ENCODE measurements at regions not wholly inside any gene's neighbourhood (a gene's known extent, or its start where the extent isn't known, plus 50 kb on each side); places are given as distances from the start of the nearest gene placed in this dataset.

- no peak for DNase-seq (ENCODE audit: low read depth in 1 of 2, low spot score in 2 of 2)
- no peak overlapping the region for H2BK5ac ChIP-seq (ENCODE audit: low read depth, low read length)
- WGBS, 2 experiments (ENCODE audit: extremely low coverage in 1 of 2, insufficient coverage in 1 of 2, insufficient read length in 1 of 2, insufficient replicate concordance in 2 of 2, low coverage in 1 of 2, low lambda C conversion rate in 2 of 2, missing lambda C conversion rate in 1 of 2), result 91% methylated on average over 2 of the region's 2 CpGs; no CpG with 5 or more reads in 1 of the 2 experiments
These were observed 648.8 kb downstream of the IQCM start for GRCh38 chr4:149166876-149167275.

More at GRCh38 chr4:149166876-149167275, 648.8 kb downstream of the IQCM start:
- H4K20me1 ChIP-seq (replicated peaks in 1 of 2; ENCODE audit: control insufficient read depth in 1 of 2, insufficient read depth in 2 of 2, low read length in 2 of 2), result no peaks in the 10 kb centered on the region
- no peak overlapping the region for H3K56ac ChIP-seq (replicated peaks; ENCODE audit: insufficient read length, low read depth, low read length)
- no peaks in the 10 kb centered on the region for H3K23me2 ChIP-seq (ENCODE audit: low read depth, low read length)
- ChIA-PET POLR2A (ENCODE audit: partially characterized antibody) (no interaction called here), CTCF (ENCODE audit: partially characterized antibody) (interaction anchor here (1.2 kb wide), 1 partner anchor 32 kb away, joined by 3 read pairs; no protein-coding TSS in a partner anchor)
- no peaks in the 10 kb centered on the region for H3K79me2 ChIP-seq (ENCODE audit: control insufficient read depth in 1 of 2, insufficient read depth in 2 of 2, low read length in 2 of 2)
- no peak overlapping the region for H3K23ac ChIP-seq (ENCODE audit: insufficient read length)
- no peak overlapping the region for H4K91ac ChIP-seq (replicated peaks; ENCODE audit: insufficient read length, low read length)
- H3K4me3 ChIP-seq (ENCODE audit: extremely low read depth in 1 of 4, insufficient read depth in 2 of 4, low read depth in 3 of 4, low read length in 4 of 4), result no peak overlapping the region
- FAIRE-seq, result no peak
- H3K14ac ChIP-seq (ENCODE audit: insufficient read length), result no peak overlapping the region
- H2AFZ ChIP-seq (ENCODE audit: low read length), result no peak overlapping the region
- no peak overlapping the region for H2BK120ac ChIP-seq (replicated peaks; ENCODE audit: low read depth, low read length)
- H3K27me3 ChIP-seq (replicated peaks in 1 of 4; ENCODE audit: control insufficient read depth in 3 of 4, extremely low read depth in 1 of 4, insufficient read depth in 3 of 4, low read length in 3 of 4), result no peaks in the 10 kb centered on the region
- H3K4me1 ChIP-seq (replicated peaks in 1 of 4; ENCODE audit: control insufficient read depth in 3 of 4, insufficient read depth in 4 of 4, low read length in 3 of 4), result peaks cover 0 to 8% (median 5%) of the 10 kb centered on the region in 4 experiments; a peak in 4 of 7 replicates
- no peak overlapping the region for H4K5ac ChIP-seq (ENCODE audit: insufficient read length, low read depth, low read length)
- H3K36me3 ChIP-seq (ENCODE audit: control insufficient read depth in 2 of 4, insufficient read depth in 4 of 4, low read length in 3 of 4), result no peaks in the 10 kb centered on the region
- no peak overlapping the region for H4K8ac ChIP-seq (ENCODE audit: extremely low read depth, insufficient read depth, low read length)
- no peak overlapping the region for H2BK12ac ChIP-seq (ENCODE audit: low read depth, low read length)
- no peak overlapping the region for H2BK15ac ChIP-seq (ENCODE audit: low read length)
- no peak overlapping the region for H3K4ac ChIP-seq (replicated peaks; ENCODE audit: insufficient read length, low read depth, low read length)
- no peaks in the 10 kb centered on the region for H3K9me3 ChIP-seq (ENCODE audit: insufficient read depth in 2 of 2, low read depth in 1 of 2, low read length in 1 of 2)
- H2AK5ac ChIP-seq (ENCODE audit: low read depth, low read length), result no peak overlapping the region
- H2BK20ac ChIP-seq (ENCODE audit: low read length), result no peak overlapping the region
- H3K18ac ChIP-seq (ENCODE audit: extremely low read depth, low read length), result no peak overlapping the region
- no peaks in the 10 kb centered on the region for H3K79me1 ChIP-seq (ENCODE audit: low read depth, low read length)
- no peak overlapping the region for H3K9ac ChIP-seq (replicated peaks in 1 of 4; ENCODE audit: extremely low read depth in 1 of 4, low read depth in 3 of 4, low read length in 3 of 4)
- H3K27ac ChIP-seq (ENCODE audit: low read depth, low read length), result no peak overlapping the region
- no peak for TF ChIP-seq KDM4A (IDR thresholded peaks at IDR 0.05; ENCODE audit: low read depth, low read length, severe bottlenecking)
- TF ChIP-seq SRF (IDR thresholded peaks at IDR 0.05; ENCODE audit: low read depth, low read length), result no peak
- TF ChIP-seq JUND (IDR thresholded peaks at IDR 0.05; ENCODE audit: low read length), result no peak
- no peak overlapping the region for H3K4me2 ChIP-seq (ENCODE audit: insufficient read depth in 1 of 2, low read depth in 2 of 2, low read length in 2 of 2)

All from H1 (cell line).